Glomerular visceral epithelial cell (primary cell): ENCODE measurements at regions not wholly inside any gene's neighbourhood (a gene's known extent, or its start where the extent isn't known, plus 50 kb on each side); places are given as distances from the start of the nearest gene placed in this dataset.

Experiments
- DNase-seq: peaks from one replicate; pipeline ENCODE4 v3.0.0-alpha.2; 2016; ENCODE audit errors: extremely low spot score

DNA sequence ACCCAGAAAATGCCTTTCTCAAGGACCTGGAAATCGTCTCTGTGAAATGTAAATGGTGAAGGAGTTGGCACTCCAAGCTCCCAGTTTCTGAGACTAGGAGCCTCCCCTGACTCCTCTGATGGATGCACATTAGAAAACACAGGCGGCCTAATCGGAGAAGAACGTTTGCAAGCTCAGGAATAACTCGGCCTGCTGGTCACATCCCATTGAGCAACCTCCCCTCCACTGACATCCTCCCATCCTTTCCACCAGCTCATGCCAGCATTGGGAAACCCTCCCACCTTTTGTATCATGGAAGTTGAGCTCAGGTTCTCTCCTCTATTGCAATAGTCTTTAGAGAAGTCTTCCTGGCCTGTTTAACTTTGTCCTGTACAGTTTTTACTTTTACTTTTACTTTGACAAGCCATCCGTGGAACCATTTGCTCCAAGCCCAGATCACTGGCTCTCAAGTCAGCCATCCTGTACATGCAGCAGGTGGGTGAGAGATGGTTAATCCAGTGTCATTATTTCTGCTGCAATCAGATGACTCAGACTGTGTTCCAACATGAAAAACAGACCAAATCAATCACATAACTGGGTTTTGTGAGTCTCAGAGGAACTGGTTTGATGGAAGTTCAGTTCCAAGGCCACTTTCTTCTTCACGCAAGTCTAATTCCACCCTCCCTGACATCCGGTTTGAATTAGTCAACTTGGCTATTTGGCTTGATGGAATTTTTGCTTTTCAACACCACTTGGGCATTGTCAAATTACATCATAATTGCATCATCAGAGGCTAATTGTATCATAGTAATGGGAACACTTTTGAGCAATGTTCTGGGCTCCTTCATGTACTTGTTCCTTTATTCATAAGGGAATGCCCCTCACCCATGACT is 619.4 kb upstream of the CDH4 start:
- DNase-seq = no peak

DNA sequence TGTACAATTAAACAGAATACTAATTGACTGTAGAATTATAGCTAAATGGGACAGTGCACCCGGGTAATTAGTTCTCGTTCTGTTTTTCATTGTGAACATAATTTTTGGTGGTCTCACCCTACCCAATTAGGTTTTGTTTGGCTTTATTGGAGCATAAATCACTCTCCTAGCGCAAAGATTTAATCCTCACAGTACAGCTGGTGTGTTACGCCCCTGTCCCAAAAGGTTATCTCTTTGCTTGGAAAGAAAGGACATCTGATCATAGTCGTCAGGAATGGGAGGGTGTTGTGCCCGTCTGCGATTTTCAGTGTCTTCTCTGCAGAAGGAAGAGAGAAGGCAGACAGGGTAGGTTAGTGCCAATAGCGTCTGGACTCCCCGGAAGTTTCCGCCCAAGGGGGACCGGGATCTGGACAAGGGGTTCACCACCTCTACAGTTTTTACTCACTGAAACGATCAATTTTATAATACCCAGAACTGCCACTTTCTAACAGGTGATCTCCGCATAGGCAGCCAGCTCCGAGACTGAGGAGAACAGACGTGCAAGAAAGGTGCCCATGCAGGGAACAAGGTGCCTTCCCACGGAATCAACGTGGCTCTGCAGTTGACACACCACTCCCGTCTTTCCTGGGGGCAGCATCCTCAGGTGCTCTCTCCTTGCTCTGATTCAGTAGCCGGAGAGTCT is 617.4 kb upstream of the CDH4 start:
- no peak for DNase-seq

DNA sequence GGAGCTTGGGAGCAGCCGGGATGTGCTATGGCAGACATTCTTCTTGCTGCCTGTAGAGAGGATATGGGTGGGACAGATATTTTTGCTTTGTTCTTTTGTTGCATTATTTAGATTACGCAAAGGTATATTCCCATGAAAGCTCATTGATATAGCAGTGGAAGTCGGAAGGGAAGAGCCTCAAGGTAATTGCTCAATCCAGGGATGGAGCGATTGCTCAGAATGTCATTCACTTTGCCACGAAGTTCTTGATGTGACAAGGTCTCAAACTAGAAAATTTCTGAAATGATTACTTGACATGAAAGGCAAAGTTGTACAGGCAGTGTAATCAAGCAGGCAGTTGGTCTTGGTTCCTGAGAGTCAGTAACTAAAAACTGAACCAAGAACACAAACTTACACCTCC is 615.6 kb upstream of the CDH4 start:
- no peak for DNase-seq

DNA sequence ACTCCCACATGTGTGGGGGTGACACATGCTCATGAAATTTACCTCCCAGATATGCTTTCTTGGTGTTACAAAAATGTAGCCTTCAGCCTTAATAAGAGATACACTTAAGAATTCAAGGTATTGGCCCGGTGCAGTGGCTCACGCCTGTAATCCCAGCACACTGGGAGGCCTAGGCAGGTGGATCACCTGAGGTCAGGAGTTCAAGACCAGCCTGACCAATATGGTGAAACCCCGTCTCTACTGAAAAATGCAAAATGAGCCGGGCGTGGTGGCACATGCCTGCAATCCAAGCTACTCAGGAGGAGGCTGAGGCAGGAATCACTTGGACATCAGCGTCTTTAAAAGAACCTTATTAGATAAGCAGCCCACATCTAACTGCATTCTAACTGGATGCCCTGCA is 614.3 kb upstream of the CDH4 start:
- DNase-seq = no peak

DNA sequence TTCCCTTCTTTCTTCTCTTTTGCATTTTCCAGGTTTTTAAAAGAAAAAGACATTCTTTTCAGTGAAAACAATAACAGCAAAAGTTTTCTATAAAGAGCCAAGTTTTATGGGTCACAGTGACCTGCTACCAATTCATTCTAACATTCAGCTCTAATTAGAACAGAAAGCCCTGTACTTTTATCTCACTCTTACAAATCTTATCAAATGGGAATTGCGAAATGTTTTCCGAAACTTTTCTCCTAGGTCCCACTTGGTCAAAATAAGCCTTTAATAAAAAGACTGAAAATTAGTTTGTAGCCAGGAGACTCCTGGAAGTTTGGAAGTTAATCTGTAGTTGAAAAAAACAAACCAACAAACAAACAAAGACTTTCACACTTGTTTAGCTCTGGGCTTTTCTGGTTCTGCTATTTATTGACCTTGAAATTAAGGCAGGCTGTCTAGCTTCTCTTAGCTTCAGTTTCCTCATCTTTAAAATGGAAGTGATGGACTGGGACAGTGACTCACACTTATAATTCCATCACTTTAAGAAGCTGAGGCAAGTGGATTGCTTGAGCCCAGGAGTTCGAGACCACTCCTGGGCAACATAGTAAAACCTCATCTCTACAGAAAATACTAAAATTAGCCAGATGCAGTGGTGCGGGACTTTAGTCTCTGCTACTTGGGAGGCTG is 613.5 kb upstream of the CDH4 start:
- DNase-seq = no peak

DNA sequence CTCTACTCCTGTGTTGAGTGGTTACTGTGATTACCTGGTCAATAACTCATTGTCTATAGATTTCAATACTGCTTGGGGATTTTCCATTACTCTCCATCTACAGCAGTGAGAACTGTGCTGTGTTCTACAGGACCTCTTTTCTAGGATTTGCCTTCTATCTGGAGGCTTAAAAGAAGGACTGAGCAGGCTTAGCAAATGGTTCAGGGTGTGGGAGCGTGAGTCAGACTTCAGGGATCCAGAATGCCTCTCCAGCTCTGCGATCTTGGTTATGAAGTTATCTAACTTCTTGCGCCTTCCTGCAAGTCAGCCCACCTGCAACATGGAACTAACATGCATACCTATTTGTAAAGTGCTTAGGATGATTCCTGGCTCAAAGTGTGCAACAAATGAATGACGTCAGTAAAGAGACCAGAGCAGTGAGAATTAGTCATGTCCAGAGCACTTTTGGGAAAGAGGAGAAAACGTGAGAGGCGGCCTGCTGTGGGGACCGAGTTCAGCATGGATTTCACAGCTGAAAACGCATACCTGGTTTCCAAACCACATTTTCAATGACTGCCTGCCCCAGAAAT is 610.1 kb upstream of the CDH4 start:
- no peak for DNase-seq

DNA sequence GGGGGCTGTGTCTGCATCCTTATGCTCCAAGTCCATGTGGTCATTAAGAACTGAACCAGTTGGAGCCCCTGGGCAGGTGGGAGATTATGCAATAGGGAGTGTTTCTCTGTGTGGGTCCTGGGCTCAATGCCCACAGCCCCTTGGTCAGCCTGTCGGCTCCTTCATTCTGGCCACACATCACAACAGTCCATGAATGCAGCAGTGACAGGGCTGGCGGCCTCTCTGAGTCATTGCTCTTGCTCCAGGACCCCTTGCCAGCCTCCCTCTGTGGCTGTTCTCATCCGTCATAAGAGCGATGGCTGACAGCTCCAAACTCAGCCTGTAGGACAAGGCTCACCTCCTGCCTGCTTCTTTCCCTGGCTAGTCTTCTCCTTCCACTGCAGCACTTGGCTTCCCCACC is 609.5 kb upstream of the CDH4 start:
- no peak for DNase-seq

DNA sequence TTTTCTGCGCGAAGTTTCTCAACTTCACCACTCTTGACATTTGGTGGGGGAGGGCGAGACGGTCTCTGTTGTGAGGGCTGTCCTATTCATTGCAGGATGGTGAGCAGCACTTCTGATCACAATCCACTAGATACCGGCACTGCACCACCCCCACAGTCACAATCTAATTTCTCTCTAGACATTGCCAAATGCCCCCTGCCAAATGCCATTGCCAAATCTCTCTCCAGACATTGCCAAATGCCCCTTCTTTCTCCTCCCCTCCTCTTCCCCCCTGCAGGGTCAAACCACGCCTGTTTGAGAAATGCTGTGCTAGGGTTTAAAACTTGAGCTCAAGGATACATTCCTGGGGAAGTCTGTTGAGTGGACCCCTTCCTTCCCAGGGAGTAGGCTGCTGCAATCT is 603.5 kb upstream of the CDH4 start:
- DNase-seq = no peak

DNA sequence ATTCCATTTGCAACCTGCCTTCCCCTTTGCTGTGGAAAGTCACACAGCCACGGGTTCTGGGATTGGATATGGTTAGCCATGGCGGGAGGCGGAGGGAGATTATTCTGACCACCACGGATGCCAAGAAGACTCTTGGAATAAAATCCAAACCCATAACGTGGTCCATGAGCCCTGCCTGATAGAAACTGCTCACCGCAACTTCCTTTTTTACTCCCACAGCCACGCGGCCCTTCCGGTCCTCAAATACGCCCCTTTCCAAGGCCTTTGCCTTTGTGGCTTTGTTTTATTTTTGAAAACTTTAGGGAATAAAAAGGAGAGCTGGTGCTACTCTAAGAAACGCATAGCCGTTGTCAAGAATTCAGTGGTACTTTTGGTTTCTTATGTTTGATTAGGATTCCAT is 602.5 kb upstream of the CDH4 start:
- DNase-seq = no peak

DNA sequence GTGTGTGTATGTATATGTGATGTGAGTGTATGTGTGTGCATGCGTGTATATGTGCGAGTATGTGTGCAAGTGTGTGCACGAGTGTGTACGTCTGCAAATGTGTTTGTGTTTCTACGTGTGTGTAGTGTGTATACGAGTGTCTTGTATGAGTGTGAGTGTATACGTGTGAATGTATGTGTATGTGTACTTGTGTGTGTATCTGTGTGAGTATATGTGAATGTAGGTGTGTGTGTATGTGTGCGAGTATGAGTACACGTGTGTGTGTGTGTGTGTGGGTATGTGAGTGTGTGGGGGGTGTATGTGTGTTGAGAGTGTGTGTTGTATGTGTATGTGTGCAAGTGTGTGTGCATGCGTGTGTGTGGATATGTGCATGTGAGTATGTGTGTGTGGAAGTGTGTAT is 602.0 kb upstream of the CDH4 start:
- DNase-seq = no peak

DNA sequence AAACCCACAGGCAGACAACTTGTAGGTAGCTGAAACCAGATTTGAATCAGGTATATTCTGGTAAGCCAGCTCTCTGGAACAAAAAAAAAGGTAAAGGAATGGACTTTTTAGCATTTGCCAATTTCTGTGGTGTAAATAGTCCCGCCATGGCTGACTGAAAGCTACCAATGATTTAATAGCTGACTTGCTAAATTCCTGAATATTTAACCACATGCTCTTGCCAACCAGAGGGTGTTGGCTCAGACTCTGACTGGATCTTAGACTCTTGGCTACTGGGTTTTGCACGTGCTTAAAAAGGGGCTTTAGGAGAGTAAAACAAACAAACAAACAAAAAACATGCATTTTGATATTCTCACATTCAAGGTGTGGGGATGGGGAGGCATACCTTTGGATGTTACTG is 600.0 kb upstream of the CDH4 start:
- DNase-seq = no peak

DNA sequence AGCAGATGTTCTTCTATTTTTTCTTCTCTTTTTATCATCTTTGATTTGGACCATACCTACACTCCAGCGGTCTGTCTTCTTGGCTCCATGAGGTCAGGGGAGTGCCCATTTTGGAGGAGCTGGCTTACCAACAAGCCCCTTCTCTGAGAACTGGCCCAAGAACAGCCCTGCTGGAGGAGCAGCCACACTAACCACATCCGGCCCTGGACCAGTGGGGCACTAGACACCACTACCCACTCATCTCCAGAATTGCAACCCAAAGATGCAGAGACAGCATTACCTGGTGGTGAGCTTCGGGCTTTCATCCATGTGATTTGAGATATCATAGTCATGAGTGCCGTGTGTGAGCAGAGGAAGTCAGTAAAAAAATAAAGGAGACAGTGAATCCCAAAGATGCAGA is 599.4 kb upstream of the CDH4 start:
- no peak for DNase-seq

DNA sequence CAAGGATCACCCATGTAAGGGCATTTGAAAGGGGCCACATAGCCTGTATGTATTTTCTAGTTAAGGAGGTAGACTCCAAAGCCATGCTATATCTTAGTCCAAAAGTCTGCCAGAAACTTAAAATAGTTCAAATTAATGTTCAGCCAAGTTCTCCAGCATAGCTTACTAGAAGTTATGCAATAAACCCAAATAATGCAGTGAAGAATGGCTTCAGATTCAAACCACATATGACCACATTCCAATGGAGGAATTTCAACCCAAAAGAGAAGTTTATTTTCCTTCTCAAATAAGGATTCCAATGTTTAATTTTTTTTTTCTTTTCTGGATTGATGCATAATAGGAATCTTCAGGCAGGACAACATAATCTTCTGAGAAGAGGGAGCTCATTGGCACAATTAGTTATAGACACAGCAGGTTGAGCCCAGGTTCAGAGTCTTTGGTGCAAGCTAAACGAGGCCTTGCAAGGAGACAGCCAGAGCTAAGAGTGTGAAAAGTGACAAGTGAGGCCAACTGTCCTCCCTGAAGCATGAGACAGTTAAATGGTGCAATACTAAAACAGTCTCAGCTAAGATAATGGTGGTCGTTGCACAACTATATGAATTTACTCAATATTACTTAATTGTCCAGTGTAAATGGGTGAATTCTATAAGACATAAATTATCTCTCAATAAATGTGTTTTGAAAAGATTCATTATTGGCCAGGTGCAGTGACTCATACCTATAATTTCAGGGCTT is 598.8 kb upstream of the CDH4 start:
- DNase-seq = no peak

DNA sequence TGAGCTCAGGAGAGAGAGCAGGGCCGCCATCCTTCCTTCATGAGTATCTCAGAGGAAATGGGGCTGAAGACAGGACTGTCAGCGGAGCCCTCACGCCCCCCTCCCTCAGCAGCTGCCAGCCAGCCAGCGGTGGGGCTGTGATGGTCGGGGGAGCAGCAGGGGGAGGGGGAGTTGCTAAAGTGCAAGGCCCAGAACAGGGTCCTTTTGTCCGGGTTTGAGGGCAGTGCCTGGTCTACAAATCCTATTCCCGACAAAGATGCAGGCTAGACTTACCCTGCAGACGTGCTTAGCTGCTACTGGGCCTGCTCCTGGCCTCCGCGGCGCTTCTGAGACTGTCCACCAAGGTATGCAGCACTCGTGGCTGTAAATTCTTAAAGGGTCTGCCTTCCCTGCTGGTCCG is 593.4 kb upstream of the CDH4 start:
- no peak for DNase-seq

DNA sequence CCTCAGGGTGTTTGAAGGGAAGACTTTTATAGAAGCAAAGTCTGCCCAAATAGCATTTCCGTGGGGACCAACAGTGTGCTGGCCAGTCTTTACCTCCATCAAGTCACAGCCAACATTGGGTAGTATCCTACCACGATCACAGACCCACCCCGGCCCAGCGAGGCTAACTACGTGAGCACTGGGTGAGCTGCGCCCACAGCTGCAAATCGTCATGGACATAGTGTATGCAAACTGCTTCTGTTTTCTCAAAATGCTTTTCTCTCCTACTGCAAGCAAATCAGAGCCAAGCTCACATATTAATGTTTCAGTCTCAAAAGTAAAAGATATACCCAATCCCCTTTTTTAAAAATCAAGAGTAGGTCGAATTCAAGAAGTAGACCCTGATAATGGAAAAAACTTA is 592.8 kb upstream of the CDH4 start:
- DNase-seq = no peak

DNA sequence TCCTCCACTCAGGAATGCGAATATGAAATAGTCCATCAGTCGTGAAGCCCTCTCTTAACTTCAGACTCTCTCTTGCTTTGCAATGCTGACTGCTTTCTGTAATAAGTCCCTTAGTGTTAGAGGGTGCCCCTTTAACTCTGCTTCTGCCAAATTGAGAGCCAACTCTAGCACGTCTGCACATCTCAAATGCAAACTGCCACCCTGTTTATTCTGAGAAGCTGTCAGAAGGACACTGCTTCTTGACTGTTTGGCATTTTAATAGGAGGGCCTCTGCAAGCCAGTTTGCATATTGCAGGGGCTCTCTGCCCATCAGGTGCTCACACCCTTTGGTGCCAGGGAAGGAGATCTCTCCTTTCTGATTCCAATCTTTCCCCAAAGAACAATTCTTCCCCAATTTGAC is 589.8 kb upstream of the CDH4 start:
- no peak for DNase-seq

DNA sequence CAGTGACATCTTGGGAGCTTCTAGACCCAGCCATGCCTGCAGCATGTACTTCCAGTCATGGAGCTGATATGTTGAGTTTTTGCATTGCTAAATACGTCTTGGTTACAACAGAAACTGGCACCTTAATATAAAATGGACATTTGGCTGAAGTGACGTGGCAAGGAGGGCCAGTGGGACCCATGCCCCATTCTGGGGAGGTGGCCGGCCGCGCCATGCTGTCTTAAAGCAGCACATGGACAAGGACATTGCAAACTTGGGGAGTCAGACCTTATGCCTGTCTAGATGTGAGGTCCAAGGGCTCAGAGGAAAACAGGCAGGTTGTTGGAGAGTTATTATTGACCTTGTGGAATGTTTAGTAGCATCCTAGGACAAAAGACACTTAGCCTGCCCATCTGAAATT is 588.0 kb upstream of the CDH4 start:
- DNase-seq = no peak

DNA sequence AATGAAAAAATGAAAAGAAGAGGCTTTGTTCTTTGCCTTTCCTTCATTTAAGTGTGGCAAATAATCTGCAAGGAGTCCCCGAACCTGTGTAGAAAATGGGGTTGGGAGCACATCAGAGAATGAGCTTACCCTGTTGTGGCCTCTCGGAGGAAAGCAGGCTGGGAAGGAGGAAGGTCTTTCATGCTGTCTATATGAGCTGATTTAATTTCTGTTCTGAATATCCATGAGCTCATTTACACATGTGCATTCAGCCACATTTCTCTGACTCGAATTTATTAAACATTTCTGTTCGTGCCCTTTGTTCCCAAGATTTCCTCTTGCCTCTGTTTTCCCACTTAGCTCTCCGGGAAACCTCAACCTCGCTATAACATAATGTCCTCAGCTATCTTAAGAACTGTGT is 584.4 kb upstream of the CDH4 start:
- DNase-seq = no peak

DNA sequence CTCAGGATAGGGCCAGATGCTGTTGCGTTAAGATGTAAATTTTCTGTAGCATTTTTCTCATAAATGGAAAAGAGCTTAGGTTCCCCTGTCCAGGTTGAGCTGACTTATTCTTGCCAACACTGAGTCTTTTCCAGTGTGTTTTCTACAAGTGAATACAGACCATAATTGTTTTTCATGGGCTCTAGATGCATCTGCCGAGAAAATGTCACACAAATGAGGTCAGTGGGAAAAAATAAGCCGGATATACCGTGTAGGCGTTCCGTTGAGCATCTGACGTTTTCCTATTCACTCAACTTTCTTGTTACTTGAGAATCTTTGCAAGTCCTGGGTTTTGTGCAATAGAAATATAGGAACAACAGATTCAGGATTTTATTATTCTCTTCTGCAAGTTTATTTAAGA is 582.9 kb upstream of the CDH4 start:
- DNase-seq = no peak

DNA sequence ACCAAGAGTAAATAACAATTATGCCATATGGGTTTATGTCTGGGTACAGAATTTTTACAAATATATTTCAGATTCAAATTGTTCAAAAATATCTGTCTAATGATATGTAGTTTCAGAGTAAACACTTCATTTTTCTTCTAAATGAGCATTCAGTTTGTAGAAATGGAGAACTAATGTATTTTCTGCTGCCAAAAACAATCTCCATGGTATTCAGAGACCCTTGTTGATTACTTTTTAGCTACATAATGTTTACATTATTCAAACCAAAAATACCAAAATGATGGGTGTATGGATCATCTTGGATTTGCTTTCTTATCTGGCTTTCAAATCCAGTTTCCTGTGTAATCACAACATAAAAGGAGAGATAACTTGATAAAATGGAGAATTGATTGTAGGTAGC is 576.0 kb upstream of the CDH4 start:
- DNase-seq = no peak

DNA sequence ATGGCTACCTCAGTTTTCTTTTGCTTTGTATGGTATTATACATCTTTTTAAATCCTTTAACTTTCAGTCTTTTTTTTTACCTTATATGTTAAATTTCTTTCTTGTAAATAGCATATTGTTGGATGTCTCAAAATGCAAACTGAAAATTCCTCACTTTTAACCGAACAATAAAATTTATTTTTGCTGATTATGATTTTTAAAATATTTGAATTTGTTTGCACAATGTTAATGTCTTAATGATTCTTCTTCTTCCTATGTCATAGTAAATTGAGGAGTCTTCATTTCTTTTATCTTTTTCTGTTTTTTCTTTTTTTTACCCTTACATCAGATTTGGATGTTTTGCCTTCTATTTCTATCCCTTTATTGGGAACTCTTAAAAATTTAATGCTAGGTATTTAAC is 574.2 kb upstream of the CDH4 start:
- DNase-seq = no peak

DNA sequence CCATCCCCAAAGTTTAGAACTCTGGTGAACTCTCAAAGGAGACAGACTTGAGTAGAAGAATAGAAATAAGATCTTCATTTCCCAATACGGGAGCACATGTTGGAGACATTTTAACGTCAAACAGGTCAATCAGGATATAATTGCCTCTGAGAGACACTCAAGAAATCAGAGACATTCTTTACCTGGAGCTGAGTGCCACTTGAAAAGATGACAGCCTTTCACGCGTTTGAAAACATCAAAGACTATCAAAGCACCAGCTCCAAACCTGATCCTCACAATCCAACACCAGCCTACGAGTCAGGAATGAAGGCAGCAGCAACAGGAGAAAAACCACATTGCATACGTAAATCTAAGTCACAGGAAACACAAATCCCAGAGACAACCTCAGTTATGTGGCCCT is 571.5 kb upstream of the CDH4 start:
- DNase-seq = no peak
